ENCODE measurements at regions not wholly inside any gene's neighbourhood (a gene's known extent, or its start where the extent isn't known, plus 50 kb on each side); places are given as distances from the start of the nearest gene placed in this dataset.

- Histone ChIP-seq H4K20me1 (ENCODE audit: insufficient read depth) (no peaks in the 10 kb centered on the region), H2AFZ (no peak overlapping the region), H3K4me1 (ENCODE audit: insufficient read depth) (no peaks in the 10 kb centered on the region; the same call in 1 of the 2 replicates), H3K36me3 (ENCODE audit: low read depth) (no peaks in the 10 kb centered on the region), H3K9me2 (ENCODE audit: insufficient read depth) (no peaks in the 10 kb centered on the region), H3K79me2 (ENCODE audit: insufficient read depth) (no peaks in the 10 kb centered on the region), H3K27me3 (replicated peaks; ENCODE audit: insufficient read depth) (peaks cover 9% of the 10 kb centered on the region; the same call in 1 of the 2 replicates), H3K9ac (no peak overlapping the region), H3K27ac (no peak overlapping the region), H3F3A (ENCODE audit: insufficient read depth) (no peaks in the 10 kb centered on the region), H3K4me2 (ENCODE audit: unreplicated experiment) (no peak overlapping the region), H3K4me3 (no peak overlapping the region), H3K9me3 (ENCODE audit: low read depth) (peaks cover 1% of the 10 kb centered on the region)
- in situ Hi-C loops (cut with MboI) = no loop called here
- peak; percentile 61 for DNase-seq
- 21% methylated on average over 8 of the region's 8 CpGs for WGBS, 2 experiments (ENCODE audit: low coverage in 1 of 2, low lambda C conversion rate in 2 of 2, missing lambda C conversion rate in 2 of 2)
- TF ChIP-seq EZH2 (IDR thresholded peaks at IDR 0.05; ENCODE audit: insufficient read depth, poor library complexity, severe bottlenecking) (no peak), EZH2phosphoT487 (IDR thresholded peaks at IDR 0.05; ENCODE audit: insufficient read depth, low read depth) (no peak)
Measured at GRCh38 chr15:29364426-29365078, 94.9 kb upstream of the NSMCE3 start.

GRCh38 chr15:29361560-29361959 lies 91.9 kb upstream of the NSMCE3 start:
- TF ChIP-seq EZH2 (IDR thresholded peaks at IDR 0.05; ENCODE audit: insufficient read depth, poor library complexity, severe bottlenecking) (no peak), EZH2phosphoT487 (IDR thresholded peaks at IDR 0.05; ENCODE audit: insufficient read depth, low read depth) (no peak)
- WGBS, 2 experiments (ENCODE audit: low coverage in 1 of 2, low lambda C conversion rate in 2 of 2, missing lambda C conversion rate in 2 of 2) = 27 to 31% methylated on average over 4 of the region's 4 CpGs
- Histone ChIP-seq H3K36me3 (ENCODE audit: low read depth) (no peaks in the 10 kb centered on the region), H4K20me1 (ENCODE audit: insufficient read depth) (no peaks in the 10 kb centered on the region), H3K27me3 (replicated peaks; ENCODE audit: insufficient read depth) (peaks cover 9% of the 10 kb centered on the region; the same call in 1 of the 2 replicates), H3K4me3 (no peak overlapping the region), H3K9me3 (ENCODE audit: low read depth) (no peaks in the 10 kb centered on the region), H3F3A (ENCODE audit: insufficient read depth) (no peaks in the 10 kb centered on the region), H3K4me2 (ENCODE audit: unreplicated experiment) (no peak overlapping the region), H3K27ac (no peak overlapping the region), H3K9ac (no peak overlapping the region), H3K79me2 (ENCODE audit: insufficient read depth) (no peaks in the 10 kb centered on the region), H3K4me1 (ENCODE audit: insufficient read depth) (no peaks in the 10 kb centered on the region; the same call in 1 of the 2 replicates), H3K9me2 (ENCODE audit: insufficient read depth) (no peaks in the 10 kb centered on the region), H2AFZ (no peak overlapping the region)
- in situ Hi-C loops (cut with MboI) = no loop called here
- DNase-seq = no peak

- WGBS, 2 experiments (ENCODE audit: low coverage in 1 of 2, low lambda C conversion rate in 2 of 2, missing lambda C conversion rate in 2 of 2) = 55 to 56% methylated on average over 4 of the region's 4 CpGs
- Histone ChIP-seq H3K79me2 (ENCODE audit: insufficient read depth) (no peaks in the 10 kb centered on the region), H3K4me2 (ENCODE audit: unreplicated experiment) (no peak overlapping the region), H3F3A (ENCODE audit: insufficient read depth) (no peaks in the 10 kb centered on the region), H2AFZ (no peak overlapping the region), H4K20me1 (ENCODE audit: insufficient read depth) (no peaks in the 10 kb centered on the region), H3K4me1 (ENCODE audit: insufficient read depth) (no peaks in the 10 kb centered on the region; the same call in 1 of the 2 replicates), H3K27me3 (replicated peaks; ENCODE audit: insufficient read depth) (peaks cover 6% of the 10 kb centered on the region; the same call in 1 of the 2 replicates), H3K9me2 (ENCODE audit: insufficient read depth) (no peaks in the 10 kb centered on the region), H3K36me3 (ENCODE audit: low read depth) (no peaks in the 10 kb centered on the region), H3K9me3 (ENCODE audit: low read depth) (no peaks in the 10 kb centered on the region), H3K4me3 (no peak overlapping the region), H3K27ac (no peak overlapping the region), H3K9ac (no peak overlapping the region)
- no peak for DNase-seq
- in situ Hi-C loops (cut with MboI) = no loop called here
- TF ChIP-seq EZH2 (IDR thresholded peaks at IDR 0.05; ENCODE audit: insufficient read depth, poor library complexity, severe bottlenecking) (no peak), EZH2phosphoT487 (IDR thresholded peaks at IDR 0.05; ENCODE audit: insufficient read depth, low read depth) (no peak)
Measured at GRCh38 chr15:29360152-29360551, 90.5 kb upstream of the NSMCE3 start.

GRCh38 chr15:29356786-29357185 lies 87.2 kb upstream of the NSMCE3 start:
- DNase-seq = no peak
- no peaks in the 10 kb centered on the region for H3K9me2 ChIP-seq (ENCODE audit: insufficient read depth)
- no peaks in the 10 kb centered on the region for H4K20me1 ChIP-seq (ENCODE audit: insufficient read depth)
- H3K4me2 ChIP-seq (ENCODE audit: unreplicated experiment) = no peak overlapping the region
- no peaks in the 10 kb centered on the region for H3K9me3 ChIP-seq (ENCODE audit: low read depth)
- peaks cover 6% of the 10 kb centered on the region; the same call in 1 of the 2 replicates for H3K27me3 ChIP-seq (replicated peaks; ENCODE audit: insufficient read depth)
- no peak overlapping the region for H2AFZ ChIP-seq
- 70 to 75% methylated on average over 1 of the region's 1 CpG for WGBS, 2 experiments (ENCODE audit: low coverage in 1 of 2, low lambda C conversion rate in 2 of 2, missing lambda C conversion rate in 2 of 2)
- no peaks in the 10 kb centered on the region for H3F3A ChIP-seq (ENCODE audit: insufficient read depth)
- H3K36me3 ChIP-seq (ENCODE audit: low read depth) = no peaks in the 10 kb centered on the region
- no peaks in the 10 kb centered on the region for H3K79me2 ChIP-seq (ENCODE audit: insufficient read depth)
- no peaks in the 10 kb centered on the region for H3K4me1 ChIP-seq (ENCODE audit: insufficient read depth)
- H3K27ac ChIP-seq = no peak overlapping the region
- H3K4me3 ChIP-seq = no peak overlapping the region
- in situ Hi-C loops (cut with MboI) = no loop called here
- no peak for TF ChIP-seq EZH2 (IDR thresholded peaks at IDR 0.05; ENCODE audit: insufficient read depth, poor library complexity, severe bottlenecking)
- H3K9ac ChIP-seq = no peak overlapping the region
